Stimulated activated naive CD8-positive, alpha-beta T cell treated with anti-CD3 and anti-CD28 coated beads, Interleukin-15, Interleukin-2, amounts not matched to agents 100 ng/mL and 50 ng/mL, for 24 hours (primary cell): ENCODE measurements at regions not wholly inside any gene's neighbourhood (a gene's known extent, or its start where the extent isn't known, plus 50 kb on each side); places are given as distances from the start of the nearest gene placed in this dataset.
A peak's percentile ranks its signal among the peaks of the same experiment; 100 is the strongest.

Experiments
- H3K27ac Mint-ChIP-seq: one replicate; pipeline ENCODE4 v1.8.0; 2021; ENCODE audit warnings: mild to moderate bottlenecking, mixed read lengths
- H3K27me3 Mint-ChIP-seq: one replicate; pipeline ENCODE4 v1.8.0; 2021; ENCODE audit warnings: mixed read lengths
- H3K36me3 Mint-ChIP-seq: one replicate; pipeline ENCODE4 v1.8.0; 2021; ENCODE audit warnings: low read depth, mixed read lengths
- H3K4me1 Mint-ChIP-seq: one replicate; pipeline ENCODE4 v1.8.0; 2021; ENCODE audit warnings: low read depth, mixed read lengths
- H3K4me3 Mint-ChIP-seq: one replicate; pipeline ENCODE4 v1.8.0; 2021; ENCODE audit warnings: mild to moderate bottlenecking, mixed read lengths
- H3K9me3 Mint-ChIP-seq: one replicate; pipeline ENCODE4 v1.8.0; 2021; ENCODE audit warnings: mixed read lengths

GRCh38 chr1:234907208-234907939 lies 221.3 kb downstream of the TOMM20 start:
- H3K27me3 Mint-ChIP-seq, result no peaks in the 10 kb centered on the region
- no peak overlapping the region for H3K4me3 Mint-ChIP-seq
- H3K36me3 Mint-ChIP-seq, result no peaks in the 10 kb centered on the region
- H3K27ac Mint-ChIP-seq, result no peak overlapping the region
- no peaks in the 10 kb centered on the region for H3K9me3 Mint-ChIP-seq
- peaks cover 14% of the 10 kb centered on the region for H3K4me1 Mint-ChIP-seq

- Mint-ChIP-seq H3K9me3 (no peaks in the 10 kb centered on the region), H3K36me3 (no peaks in the 10 kb centered on the region), H3K4me1 (peaks cover 7% of the 10 kb centered on the region), H3K27ac (no peak overlapping the region), H3K4me3 (no peak overlapping the region), H3K27me3 (no peaks in the 10 kb centered on the region)
Observed at GRCh38 chr1:234906654-234907053, 222.0 kb downstream of the TOMM20 start.

GRCh38 chr1:234902774-234903547 lies 225.7 kb downstream of the TOMM20 start:
- no peaks in the 10 kb centered on the region for H3K36me3 Mint-ChIP-seq
- H3K27ac Mint-ChIP-seq, result no peak overlapping the region
- H3K4me3 Mint-ChIP-seq, result no peak overlapping the region
- no peaks in the 10 kb centered on the region for H3K9me3 Mint-ChIP-seq
- no peaks in the 10 kb centered on the region for H3K4me1 Mint-ChIP-seq
- no peaks in the 10 kb centered on the region for H3K27me3 Mint-ChIP-seq

GRCh38 chr1:234901491-234902049 lies 227.1 kb downstream of the TOMM20 start:
- no peak overlapping the region for H3K4me3 Mint-ChIP-seq
- H3K27ac Mint-ChIP-seq, result no peak overlapping the region
- H3K36me3 Mint-ChIP-seq, result no peaks in the 10 kb centered on the region
- H3K4me1 Mint-ChIP-seq, result peaks cover 5% of the 10 kb centered on the region
- H3K9me3 Mint-ChIP-seq, result no peaks in the 10 kb centered on the region
- H3K27me3 Mint-ChIP-seq, result no peaks in the 10 kb centered on the region

GRCh38 chr1:234900595-234900994 lies 228.0 kb downstream of the TOMM20 start:
- Mint-ChIP-seq H3K36me3 (no peaks in the 10 kb centered on the region), H3K4me3 (no peak overlapping the region), H3K27me3 (no peaks in the 10 kb centered on the region), H3K4me1 (peaks cover 5% of the 10 kb centered on the region), H3K27ac (no peak overlapping the region), H3K9me3 (no peaks in the 10 kb centered on the region)

- Mint-ChIP-seq H3K4me1 (peaks cover 8% of the 10 kb centered on the region), H3K9me3 (no peaks in the 10 kb centered on the region), H3K27me3 (no peaks in the 10 kb centered on the region), H3K36me3 (no peaks in the 10 kb centered on the region), H3K27ac (no peak overlapping the region), H3K4me3 (no peak overlapping the region)
Observed at GRCh38 chr1:234899730-234900072, 228.9 kb downstream of the TOMM20 start.

- H3K4me3 Mint-ChIP-seq, result no peak overlapping the region
- H3K9me3 Mint-ChIP-seq, result no peaks in the 10 kb centered on the region
- H3K4me1 Mint-ChIP-seq, result peaks cover 13% of the 10 kb centered on the region
- H3K36me3 Mint-ChIP-seq, result no peaks in the 10 kb centered on the region
- H3K27ac Mint-ChIP-seq, result no peak overlapping the region
- H3K27me3 Mint-ChIP-seq, result no peaks in the 10 kb centered on the region
Observed at GRCh38 chr1:234899041-234899729, 229.5 kb downstream of the TOMM20 start.

GRCh38 chr1:234898455-234899033 lies 230.1 kb downstream of the TOMM20 start:
- no peaks in the 10 kb centered on the region for H3K36me3 Mint-ChIP-seq
- H3K4me3 Mint-ChIP-seq, result no peak overlapping the region
- H3K4me1 Mint-ChIP-seq, result peaks cover 20% of the 10 kb centered on the region
- no peaks in the 10 kb centered on the region for H3K27me3 Mint-ChIP-seq
- H3K9me3 Mint-ChIP-seq, result no peaks in the 10 kb centered on the region
- no peak overlapping the region for H3K27ac Mint-ChIP-seq

- Mint-ChIP-seq H3K36me3 (no peaks in the 10 kb centered on the region), H3K27me3 (no peaks in the 10 kb centered on the region), H3K4me1 (peaks cover 25% of the 10 kb centered on the region), H3K9me3 (no peaks in the 10 kb centered on the region), H3K4me3 (no peak overlapping the region), H3K27ac (no peak overlapping the region)
Observed at GRCh38 chr1:234897754-234898454, 230.7 kb downstream of the TOMM20 start.

- H3K9me3 Mint-ChIP-seq, result no peaks in the 10 kb centered on the region
- no peaks in the 10 kb centered on the region for H3K27me3 Mint-ChIP-seq
- peaks cover 25% of the 10 kb centered on the region for H3K4me1 Mint-ChIP-seq
- H3K27ac Mint-ChIP-seq, result no peak overlapping the region
- no peaks in the 10 kb centered on the region for H3K36me3 Mint-ChIP-seq
- no peak overlapping the region for H3K4me3 Mint-ChIP-seq
Observed at GRCh38 chr1:234897390-234897749, 231.3 kb downstream of the TOMM20 start.

GRCh38 chr1:234896477-234897389 lies 231.9 kb downstream of the TOMM20 start:
- Mint-ChIP-seq H3K9me3 (no peaks in the 10 kb centered on the region), H3K4me1 (peaks cover 25% of the 10 kb centered on the region), H3K36me3 (no peaks in the 10 kb centered on the region), H3K27ac (no peak overlapping the region), H3K4me3 (no peak overlapping the region), H3K27me3 (no peaks in the 10 kb centered on the region)

GRCh38 chr1:234893725-234894630 lies 234.7 kb downstream of the TOMM20 start:
- Mint-ChIP-seq H3K4me1 (peaks cover 32% of the 10 kb centered on the region), H3K27ac (peak overlapping the region; percentile 43), H3K27me3 (no peaks in the 10 kb centered on the region), H3K4me3 (no peak overlapping the region), H3K9me3 (no peaks in the 10 kb centered on the region), H3K36me3 (no peaks in the 10 kb centered on the region)

GRCh38 chr1:234893359-234893724 lies 235.3 kb downstream of the TOMM20 start:
- no peaks in the 10 kb centered on the region for H3K27me3 Mint-ChIP-seq
- H3K4me3 Mint-ChIP-seq, result no peak overlapping the region
- H3K9me3 Mint-ChIP-seq, result no peaks in the 10 kb centered on the region
- H3K36me3 Mint-ChIP-seq, result no peaks in the 10 kb centered on the region
- H3K27ac Mint-ChIP-seq, result peak overlapping the region; percentile 43
- peaks cover 32% of the 10 kb centered on the region for H3K4me1 Mint-ChIP-seq
